Forelimb muscle (tissue), 1 donor: ENCODE measurements at regions not wholly inside any gene's neighbourhood (a gene's known extent, or its start where the extent isn't known, plus 50 kb on each side); places are given as distances from the start of the nearest gene placed in this dataset.

Experiments used
- DNase-seq: peaks from one replicate; pipeline ENCODE4 v3.0.0-alpha.2; 2013; ENCODE audit warnings: low read depth

DNA sequence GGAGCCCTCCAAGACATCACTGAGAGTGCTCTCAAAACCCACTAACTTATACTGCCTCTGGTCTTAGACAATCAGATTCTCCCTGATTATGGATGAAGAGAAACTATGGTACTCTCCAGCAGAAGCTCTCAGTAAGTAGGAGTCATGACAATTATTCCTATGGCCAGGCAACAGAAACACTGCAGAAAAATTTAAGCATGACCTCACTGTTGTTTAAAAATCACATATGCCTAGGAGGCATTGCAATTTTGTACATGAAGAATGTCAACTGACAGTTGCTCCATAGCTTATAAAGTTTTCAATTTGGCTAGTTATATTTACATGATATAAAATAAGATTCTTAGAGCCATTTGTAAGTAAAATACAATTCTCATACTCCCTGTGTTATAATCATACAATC lies 105.9 kb upstream of the LSM8 start:
- no peak for DNase-seq

DNA sequence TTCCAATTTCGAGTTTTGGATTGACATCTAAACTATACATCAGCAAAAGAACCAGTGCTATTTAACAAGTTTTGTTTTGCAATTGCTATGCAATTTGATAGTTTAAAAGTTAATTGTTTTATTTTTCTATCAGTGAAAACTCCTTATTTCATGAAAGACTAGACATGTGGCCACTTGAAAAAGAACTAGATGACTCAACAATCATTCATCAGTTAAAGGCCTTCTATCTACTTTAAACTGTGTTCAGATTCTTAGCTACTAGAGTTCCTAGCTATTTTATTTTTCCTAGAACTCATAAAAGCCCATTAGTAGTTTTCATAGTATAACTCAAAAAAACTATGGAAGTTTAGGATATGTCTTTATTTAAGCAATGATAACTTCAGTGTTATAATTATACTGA lies 104.6 kb upstream of the LSM8 start:
- DNase-seq, result no peak

DNA sequence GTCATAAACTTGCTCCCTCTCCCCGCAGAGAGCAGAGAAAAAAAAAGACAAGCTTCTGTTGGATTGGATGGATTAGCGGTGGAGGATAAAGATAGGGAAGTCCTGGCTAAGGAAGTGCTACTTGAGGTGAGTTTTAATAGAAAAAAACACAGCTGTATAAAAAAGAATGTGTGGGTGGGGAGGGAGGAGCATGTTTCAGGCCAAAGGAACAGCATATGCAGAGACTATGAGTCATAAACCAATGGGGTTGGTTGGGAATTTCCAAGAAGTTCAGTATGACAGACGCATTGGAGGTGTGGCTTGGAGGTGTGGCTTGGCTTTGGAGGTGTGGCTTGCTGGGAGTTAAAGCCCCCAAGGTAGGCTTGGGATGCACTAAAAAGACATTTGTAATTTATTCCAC lies 103.0 kb upstream of the LSM8 start:
- DNase-seq, result no peak

DNA sequence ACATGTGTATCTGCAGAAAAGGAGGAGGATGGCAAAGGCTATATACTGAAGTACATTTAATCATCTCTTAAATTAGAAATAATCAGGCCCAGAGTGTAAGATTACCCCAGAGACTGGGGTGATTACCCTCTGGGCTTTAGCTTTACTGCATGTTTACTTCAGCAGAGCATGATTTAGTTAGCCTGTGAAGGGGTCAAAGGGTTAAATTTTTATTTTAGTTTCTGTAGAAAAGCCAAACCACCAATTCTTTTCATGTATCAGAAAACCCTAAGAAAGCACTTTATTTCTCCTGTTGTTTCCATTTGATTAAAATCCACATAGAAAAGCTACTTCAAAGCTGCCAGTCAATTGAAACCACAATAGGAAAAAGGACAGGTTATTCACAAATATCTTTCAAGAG lies 101.5 kb upstream of the LSM8 start:
- DNase-seq, result no peak

DNA sequence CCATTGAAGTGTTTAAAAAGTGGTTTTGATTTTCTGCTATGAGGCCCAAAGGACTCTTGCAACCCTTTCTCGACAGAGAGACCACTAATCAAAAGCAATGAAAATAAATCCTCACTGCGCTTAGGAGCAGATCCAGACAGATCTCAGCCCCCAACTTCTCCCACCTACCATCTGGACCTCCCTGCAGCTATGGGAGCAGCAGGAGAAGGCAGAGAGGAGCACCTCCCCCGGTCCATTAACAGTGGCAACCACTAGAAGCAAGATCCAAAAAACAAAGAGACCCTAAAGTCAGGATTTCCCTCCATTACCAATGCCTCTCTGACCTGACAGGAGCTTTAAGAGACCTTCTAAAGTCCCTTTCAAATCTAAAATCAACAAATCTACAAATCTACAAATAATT lies 99.0 kb upstream of the LSM8 start:
- no peak for DNase-seq

DNA sequence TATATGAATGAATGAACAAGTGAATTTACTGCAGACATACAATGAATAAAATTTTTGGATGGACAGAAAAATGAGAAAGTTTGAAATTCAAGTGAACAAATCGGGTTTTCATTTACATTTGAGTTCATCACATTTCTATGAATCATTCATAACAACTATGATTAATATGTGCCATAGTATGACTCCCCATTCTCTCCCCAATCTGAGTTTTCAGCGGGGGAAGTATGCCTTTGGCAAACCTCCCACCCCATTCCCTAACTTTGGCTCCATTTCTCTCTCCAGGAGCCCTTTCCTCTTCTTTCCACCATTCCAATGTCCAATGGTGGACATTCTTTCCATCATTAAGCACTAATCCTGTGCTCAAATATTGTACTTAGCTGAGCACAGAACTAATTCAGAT lies 96.8 kb upstream of the LSM8 start:
- DNase-seq, result no peak

DNA sequence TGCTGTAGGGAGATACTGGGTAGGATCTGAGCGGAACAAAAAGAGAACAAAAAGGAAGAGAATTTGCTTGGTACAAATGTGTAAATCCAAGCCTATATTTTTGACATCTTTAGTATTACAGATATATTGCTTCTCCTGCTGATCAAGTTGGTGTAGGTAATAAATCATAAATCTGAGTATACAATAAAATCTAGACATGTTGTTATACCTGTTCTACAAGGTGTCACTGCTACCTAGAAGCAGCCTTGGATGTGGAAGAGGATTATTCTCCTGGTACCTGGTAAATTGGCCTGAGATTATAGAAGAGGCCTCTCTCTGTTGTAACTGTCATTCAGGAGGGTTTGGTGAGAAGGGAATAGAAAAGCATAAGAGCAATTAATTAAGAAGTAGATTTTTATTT lies 89.9 kb upstream of the LSM8 start:
- DNase-seq, result no peak

DNA sequence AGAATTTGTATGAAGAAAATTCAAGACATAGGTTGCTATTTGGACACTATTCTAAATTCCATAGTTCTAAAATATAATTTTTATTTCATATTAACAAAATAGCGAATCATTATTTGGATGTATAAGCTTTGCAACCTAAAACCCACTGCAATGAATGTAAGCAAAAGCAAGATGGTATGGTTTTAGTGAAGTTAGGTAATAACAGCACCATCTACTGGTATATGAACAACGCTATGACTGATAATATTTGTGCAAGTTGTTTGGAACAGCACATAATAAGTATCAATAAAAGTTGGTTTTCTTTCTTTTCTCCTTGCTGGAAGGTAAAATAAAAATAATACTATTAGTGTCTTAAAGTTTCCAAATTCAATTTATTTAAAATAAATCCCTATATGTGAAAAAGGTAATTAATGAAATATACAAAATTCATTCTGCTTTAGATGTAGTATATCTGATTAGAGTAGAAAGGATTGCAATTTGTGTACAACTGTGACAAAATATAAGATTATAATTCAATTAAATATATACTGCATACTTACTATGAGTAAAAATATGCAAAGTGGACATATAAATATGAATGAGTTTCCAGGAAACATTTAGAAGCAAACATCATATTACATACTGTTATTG lies 79.0 kb upstream of the LSM8 start:
- DNase-seq, result peak; percentile 5

DNA sequence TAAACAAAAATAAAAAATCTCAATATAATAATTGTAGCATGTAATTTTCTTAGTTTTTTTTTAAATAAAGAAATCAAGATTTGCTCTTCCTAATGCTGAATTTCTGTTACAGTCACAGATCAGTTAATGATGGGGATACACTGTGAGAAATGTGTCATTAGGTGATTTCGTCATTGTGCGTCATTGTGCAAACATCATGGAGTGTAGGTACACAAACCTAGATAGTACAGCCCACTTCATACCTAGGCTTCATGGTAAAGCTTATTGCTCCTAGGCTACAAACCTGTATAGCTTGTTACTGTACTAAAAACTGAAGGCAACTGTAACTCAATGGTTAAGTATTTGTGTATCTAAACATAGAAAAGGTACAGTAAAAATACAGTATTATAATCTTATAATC lies 74.4 kb upstream of the LSM8 start:
- no peak for DNase-seq

DNA sequence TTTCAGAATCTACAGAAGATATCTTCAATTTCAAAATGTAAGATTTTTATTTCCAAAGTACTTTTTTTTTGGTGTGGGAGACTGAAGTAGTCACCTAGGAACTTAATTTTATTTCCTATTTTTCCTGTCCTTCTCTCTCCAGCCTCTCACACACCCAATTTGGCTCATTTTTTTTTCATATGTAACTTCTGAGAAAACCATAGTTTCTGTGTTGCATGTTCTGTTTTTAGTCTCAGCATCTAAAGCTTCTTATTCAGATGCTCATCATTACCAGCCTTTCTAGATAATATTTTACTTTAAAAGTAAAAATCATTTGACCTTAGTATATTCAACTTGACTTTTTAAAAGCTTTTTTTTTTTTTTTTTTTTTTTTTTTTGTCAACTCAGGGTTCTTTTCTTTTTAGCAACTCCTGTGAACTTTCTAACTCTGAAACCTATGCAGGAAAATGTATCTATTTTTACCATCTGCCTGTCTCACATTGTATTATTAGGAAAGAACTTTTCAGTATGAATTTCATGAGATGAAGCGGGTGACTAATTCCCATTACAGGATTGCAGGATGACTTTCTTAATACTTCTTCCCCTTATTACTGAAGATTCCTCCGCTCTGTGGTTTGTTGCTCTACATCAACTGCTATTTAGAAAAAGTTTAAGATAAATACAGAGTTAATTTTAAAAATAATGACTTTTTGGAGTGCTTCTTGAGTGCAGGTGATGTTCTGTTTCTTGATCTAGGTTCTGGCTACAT lies 73.6 kb upstream of the LSM8 start:
- no peak for DNase-seq

DNA sequence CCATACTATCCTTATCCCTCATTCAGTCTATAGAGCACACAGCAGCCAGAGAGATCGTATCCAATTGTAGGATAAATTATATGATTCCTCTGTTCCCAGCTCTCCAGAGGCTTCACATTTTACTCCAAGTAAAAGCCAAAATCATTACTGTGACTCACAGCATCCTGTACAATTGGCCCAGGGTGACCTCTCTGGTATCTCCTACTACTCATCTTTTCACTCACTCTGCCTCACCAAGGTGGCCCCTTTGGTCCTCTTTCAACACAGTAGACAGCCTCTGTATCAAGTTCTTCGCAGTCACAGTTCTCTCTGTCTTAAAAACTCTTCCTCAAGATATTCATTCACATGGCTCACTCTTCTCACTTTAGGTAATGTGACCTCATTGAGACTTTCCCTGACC lies 72.6 kb upstream of the LSM8 start:
- no peak for DNase-seq

DNA sequence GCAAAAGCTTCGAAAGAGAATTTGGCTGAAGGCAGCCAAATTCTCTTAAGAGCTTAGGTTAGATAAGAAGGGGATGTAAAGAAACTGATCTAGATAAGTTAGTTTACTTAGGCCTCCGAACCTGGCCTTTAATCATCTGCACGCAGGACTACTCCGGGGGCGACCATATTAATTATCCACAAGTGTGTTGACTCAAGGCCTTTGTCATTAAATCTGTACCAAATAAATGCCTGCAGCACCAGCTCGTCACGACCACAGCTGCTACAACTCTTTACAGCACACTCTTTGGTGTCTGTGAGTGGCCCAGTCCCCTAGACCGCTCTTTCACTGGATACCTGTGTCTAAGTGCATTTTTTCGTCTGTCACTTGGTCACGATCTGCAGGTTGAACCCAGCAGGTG lies 69.8 kb upstream of the LSM8 start:
- no peak for DNase-seq

DNA sequence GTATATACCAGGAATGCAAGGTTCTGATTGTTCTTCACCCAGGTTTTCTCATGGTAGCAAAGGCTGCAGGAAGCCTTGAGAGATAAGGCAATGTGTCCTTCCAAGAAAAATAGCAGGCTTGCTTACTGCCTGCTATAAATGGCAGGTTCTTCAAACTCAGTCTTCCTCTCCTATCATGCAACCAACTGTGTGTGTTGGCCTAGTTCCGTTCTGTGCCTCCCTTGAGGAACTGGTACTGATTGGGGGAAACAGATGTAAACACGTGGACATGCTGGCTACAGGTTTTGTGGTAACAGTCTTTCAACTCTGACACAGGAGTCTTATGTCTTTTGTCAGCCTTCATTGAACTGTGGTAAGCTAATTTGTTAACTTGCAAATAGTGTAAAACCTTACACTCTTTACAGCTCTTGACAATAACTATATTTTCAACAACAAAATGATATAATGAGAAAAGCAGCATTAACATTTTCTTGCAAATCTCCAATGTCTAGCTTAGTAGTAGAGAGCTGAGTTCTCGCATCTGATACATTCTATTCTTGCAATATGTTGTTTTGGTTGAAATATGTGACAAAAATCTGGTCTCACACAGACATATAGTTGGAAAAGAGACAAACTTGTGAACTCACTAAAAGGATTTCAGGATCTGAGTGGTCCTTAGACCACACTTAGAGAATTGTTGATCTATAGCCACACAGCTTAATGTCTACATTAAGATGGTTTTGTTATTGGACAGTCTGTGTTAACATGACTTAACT lies 54.7 kb upstream of the LSM8 start:
- no peak for DNase-seq

DNA sequence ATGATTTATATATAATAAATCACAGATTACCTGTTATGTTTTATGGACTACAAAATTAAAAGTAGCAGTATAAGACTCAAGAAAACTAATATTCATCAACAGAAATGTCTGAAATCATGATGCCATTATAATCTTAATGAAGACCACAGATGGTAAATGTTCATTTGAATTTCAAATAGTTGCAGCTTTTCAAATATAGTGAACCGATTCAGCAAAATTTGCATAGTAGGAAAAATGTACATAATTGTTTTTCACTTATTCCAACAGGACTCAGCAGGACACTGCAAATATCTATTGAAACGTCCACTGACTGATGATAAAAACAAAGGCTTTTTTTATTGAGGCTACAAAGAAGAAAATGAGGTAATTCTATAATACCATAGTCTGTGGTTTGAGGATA lies 51.2 kb upstream of the LSM8 start:
- no peak for DNase-seq
